Stimulated activated effector memory CD8-positive, alpha-beta T cell treated with anti-CD3 and anti-CD28 coated beads, Interleukin-12 subunit alpha, Interleukin-12 subunit beta, amount 100 ng/mL, for 72 hours (primary cell): ENCODE measurements at regions not wholly inside any gene's neighbourhood (a gene's known extent, or its start where the extent isn't known, plus 50 kb on each side); places are given as distances from the start of the nearest gene placed in this dataset.

ENCODE experiments used
- ATAC-seq: fragments of 150-1000 bp; cut with Tn5 transposase; 2 replicates; pipeline ENCODE4 v1.10.0; 2021
- DNase-seq, 2 donors: peaks; one replicate each; pipeline ENCODE4 v3.0.0; 2021 to 2022; ENCODE audit warnings: low spot score in 2 of 2
- H3K27ac Mint-ChIP-seq: one replicate; pipeline ENCODE4 v1.8.0; 2022; ENCODE audit warnings: mild to moderate bottlenecking, mixed read lengths
- H3K36me3 Mint-ChIP-seq: one replicate; pipeline ENCODE4 v1.8.0; 2022; ENCODE audit warnings: mild to moderate bottlenecking, mixed read lengths
- H3K4me1 Mint-ChIP-seq: one replicate; pipeline ENCODE4 v1.8.0; 2022; ENCODE audit warnings: mixed read lengths
- H3K4me3 Mint-ChIP-seq: one replicate; pipeline ENCODE4 v1.8.0; 2022; ENCODE audit warnings: mild to moderate bottlenecking, mixed read lengths
- H3K9me3 Mint-ChIP-seq: one replicate; pipeline ENCODE4 v1.8.0; 2022; ENCODE audit warnings: mixed read lengths

DNA sequence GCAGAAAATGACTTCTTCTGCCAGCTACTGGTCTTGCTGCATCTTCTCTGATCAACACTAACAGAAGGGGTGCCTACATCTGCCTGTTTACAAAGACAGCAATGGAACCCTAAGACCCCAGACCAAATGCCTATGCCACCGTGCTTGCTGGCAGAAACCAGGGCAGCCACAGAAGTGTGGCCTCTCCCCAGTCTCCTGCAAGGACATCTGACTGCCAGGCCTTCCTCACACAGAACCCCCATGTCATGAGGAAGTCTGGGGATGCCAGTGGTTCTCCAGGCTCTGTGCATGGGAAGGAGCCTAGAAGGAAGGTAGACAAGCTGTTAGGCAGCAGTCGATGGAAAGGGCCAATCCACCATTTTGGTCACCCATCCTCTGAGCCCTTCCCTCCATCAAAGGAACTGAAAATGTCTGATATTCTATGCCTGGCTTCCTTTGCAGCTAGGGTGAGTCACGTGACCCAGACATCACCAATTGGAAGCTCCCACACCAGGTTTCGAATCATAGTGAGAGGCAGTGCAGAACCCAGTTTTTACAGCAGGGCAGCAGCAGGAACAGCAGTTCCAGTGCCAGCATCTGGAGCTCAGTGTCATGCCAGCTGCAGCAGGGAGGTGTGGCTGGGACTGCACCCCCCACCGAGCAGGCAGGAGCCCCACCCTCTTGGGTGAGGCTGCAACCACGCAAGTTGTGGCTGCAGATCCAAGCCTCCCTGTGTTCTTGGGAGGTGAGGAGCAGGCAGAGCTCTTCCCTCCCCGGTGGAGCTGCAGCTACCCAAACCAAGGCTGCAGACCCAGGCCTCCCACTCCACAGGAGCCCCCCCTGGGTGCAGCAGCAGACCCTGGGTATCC lies 123.4 kb downstream of the OLFM1 start:
- Mint-ChIP-seq H3K36me3 (no peaks in the 10 kb centered on the region), H3K4me1 (no peaks in the 10 kb centered on the region), H3K9me3 (no peaks in the 10 kb centered on the region), H3K27ac (no peak overlapping the region), H3K4me3 (no peak overlapping the region)
- DNase-seq (no peak), ATAC-seq (no peak)

- no peaks in the 10 kb centered on the region for H3K4me1 Mint-ChIP-seq
- no peak for ATAC-seq
- DNase-seq, result no peak
- H3K9me3 Mint-ChIP-seq, result no peaks in the 10 kb centered on the region
- no peaks in the 10 kb centered on the region for H3K36me3 Mint-ChIP-seq
- no peak overlapping the region for H3K27ac Mint-ChIP-seq
- H3K4me3 Mint-ChIP-seq, result no peak overlapping the region
These were observed 124.0 kb downstream of the OLFM1 start for GRCh38 chr9:135211524-135211890.

GRCh38 chr9:135212961-135213360 lies 125.5 kb downstream of the OLFM1 start:
- no peaks in the 10 kb centered on the region for H3K4me1 Mint-ChIP-seq
- no peak overlapping the region for H3K27ac Mint-ChIP-seq
- DNase-seq (no peak), ATAC-seq (no peak)
- no peak overlapping the region for H3K4me3 Mint-ChIP-seq
- H3K9me3 Mint-ChIP-seq, result no peaks in the 10 kb centered on the region
- no peaks in the 10 kb centered on the region for H3K36me3 Mint-ChIP-seq

DNA sequence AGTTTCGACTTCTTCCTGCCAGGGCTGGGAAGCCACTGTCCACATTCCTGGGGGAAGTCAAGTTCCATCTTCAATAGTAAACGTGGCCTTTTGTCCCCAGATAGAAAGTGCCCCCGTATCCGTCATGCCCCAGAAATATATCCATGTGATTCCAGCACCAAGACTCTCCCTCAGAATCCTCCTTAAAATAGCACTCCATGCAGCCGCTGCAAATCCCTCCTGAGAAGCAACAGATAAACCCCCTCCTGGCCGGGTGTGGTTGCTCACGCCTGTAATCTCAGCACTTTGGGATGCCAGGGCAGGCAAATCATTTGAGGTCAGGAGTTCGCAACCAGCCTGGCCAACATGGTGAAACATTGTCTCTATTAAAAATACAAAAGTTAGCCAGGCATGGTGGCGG lies 126.1 kb downstream of the OLFM1 start:
- no peaks in the 10 kb centered on the region for H3K9me3 Mint-ChIP-seq
- H3K27ac Mint-ChIP-seq, result no peak overlapping the region
- ATAC-seq (no peak), DNase-seq (no peak)
- no peak overlapping the region for H3K4me3 Mint-ChIP-seq
- H3K4me1 Mint-ChIP-seq, result no peaks in the 10 kb centered on the region
- no peaks in the 10 kb centered on the region for H3K36me3 Mint-ChIP-seq

- no peaks in the 10 kb centered on the region for H3K9me3 Mint-ChIP-seq
- no peak overlapping the region for H3K4me3 Mint-ChIP-seq
- H3K27ac Mint-ChIP-seq, result no peak overlapping the region
- H3K36me3 Mint-ChIP-seq, result no peaks in the 10 kb centered on the region
- DNase-seq (no peak), ATAC-seq (no peak)
- H3K4me1 Mint-ChIP-seq, result no peaks in the 10 kb centered on the region
These were observed 126.7 kb downstream of the OLFM1 start for GRCh38 chr9:135214054-135214640.

DNA sequence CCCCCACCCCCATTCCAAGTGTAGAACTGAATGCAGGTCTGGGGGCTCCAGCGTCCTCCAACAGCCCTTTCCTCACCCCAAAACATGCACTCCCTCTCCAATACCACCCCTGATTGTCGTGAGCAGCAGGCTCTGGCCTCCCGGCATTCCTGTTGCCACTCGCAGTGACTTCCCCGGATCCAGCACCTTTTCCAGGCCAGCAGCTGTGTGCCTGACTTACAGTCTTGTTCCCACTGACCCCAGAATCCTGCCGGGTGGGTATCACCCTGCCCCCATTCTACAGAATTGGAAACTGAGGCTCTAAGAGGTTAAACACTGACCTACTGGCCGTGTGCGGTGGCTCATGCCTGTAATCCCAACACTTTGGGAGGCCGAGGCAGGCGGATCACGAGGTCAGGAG lies 127.2 kb downstream of the OLFM1 start:
- DNase-seq (no peak), ATAC-seq (no peak)
- Mint-ChIP-seq H3K27ac (no peak overlapping the region), H3K9me3 (no peaks in the 10 kb centered on the region), H3K4me1 (no peaks in the 10 kb centered on the region), H3K36me3 (no peaks in the 10 kb centered on the region), H3K4me3 (no peak overlapping the region)

GRCh38 chr9:135215571-135216161 lies 128.2 kb downstream of the OLFM1 start:
- no peak overlapping the region for H3K27ac Mint-ChIP-seq
- no peaks in the 10 kb centered on the region for H3K9me3 Mint-ChIP-seq

DNA sequence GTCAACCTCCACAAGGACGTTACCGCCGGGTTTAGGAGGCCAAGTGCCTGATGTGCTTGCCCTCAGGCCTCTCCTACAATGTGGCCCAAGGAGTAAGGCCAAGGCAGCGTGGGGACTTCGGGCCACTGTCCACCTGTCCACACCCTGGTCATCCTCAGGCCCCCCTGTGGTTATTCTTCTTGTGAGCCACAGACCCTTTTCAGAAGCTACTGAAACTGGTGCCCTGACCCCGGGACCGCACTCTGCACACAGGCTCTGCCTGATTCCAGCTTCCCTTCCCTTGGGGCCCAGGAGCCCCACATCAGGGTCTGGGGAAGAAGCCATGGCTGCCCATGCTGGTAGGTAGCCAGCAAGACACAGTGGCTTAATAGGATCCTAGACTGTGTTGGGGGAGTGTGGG lies 128.8 kb downstream of the OLFM1 start:
- ATAC-seq, result no peak

More at GRCh38 chr9:135215571-135216161, 128.2 kb downstream of the OLFM1 start:
- no peak for ATAC-seq
- no peak for DNase-seq
- Mint-ChIP-seq H3K4me3 (no peak overlapping the region), H3K36me3 (no peaks in the 10 kb centered on the region), H3K4me1 (no peaks in the 10 kb centered on the region)

GRCh38 chr9:135216791-135217441 lies 129.4 kb downstream of the OLFM1 start:
- no peaks in the 10 kb centered on the region for H3K9me3 Mint-ChIP-seq
- ATAC-seq, result no peak
- H3K36me3 Mint-ChIP-seq, result no peaks in the 10 kb centered on the region
- no peak overlapping the region for H3K27ac Mint-ChIP-seq
- no peaks in the 10 kb centered on the region for H3K4me1 Mint-ChIP-seq
- DNase-seq, result no peak
- H3K4me3 Mint-ChIP-seq, result no peak overlapping the region

More for the DNA sequence above, 128.8 kb downstream of the OLFM1 start:
- Mint-ChIP-seq H3K4me1 (no peaks in the 10 kb centered on the region), H3K4me3 (no peak overlapping the region), H3K9me3 (no peaks in the 10 kb centered on the region), H3K36me3 (no peaks in the 10 kb centered on the region), H3K27ac (no peak overlapping the region)
- no peak for DNase-seq

DNA sequence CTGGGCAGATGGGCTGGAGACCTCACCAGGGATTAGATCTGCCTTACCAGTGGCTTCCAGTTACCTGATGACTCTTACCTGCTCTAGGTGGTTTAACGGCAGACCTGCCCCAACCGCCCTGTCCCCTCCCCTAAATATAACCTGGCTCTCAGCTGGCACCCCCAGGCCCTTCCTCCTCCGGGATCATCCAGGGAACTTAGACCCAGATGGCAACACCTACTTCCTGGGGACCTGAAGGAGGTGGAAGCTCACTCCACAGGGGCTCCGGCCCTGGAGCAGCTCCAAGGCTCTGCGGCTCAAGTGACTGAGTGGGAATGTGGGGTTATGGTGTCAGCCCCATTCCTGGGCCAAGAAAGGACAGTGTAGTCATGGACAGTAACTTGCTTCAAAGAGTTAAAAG lies 130.4 kb downstream of the OLFM1 start:
- ATAC-seq (no peak), DNase-seq (no peak)
- Mint-ChIP-seq H3K27ac (no peak overlapping the region), H3K9me3 (no peaks in the 10 kb centered on the region), H3K4me1 (no peaks in the 10 kb centered on the region), H3K4me3 (no peak overlapping the region), H3K36me3 (no peaks in the 10 kb centered on the region)

GRCh38 chr9:135218331-135219225 lies 131.1 kb downstream of the OLFM1 start:
- Mint-ChIP-seq H3K4me1 (no peaks in the 10 kb centered on the region), H3K4me3 (no peak overlapping the region), H3K36me3 (no peaks in the 10 kb centered on the region), H3K27ac (no peak overlapping the region), H3K9me3 (no peaks in the 10 kb centered on the region)
- DNase-seq (no peak), ATAC-seq (no peak)

DNA sequence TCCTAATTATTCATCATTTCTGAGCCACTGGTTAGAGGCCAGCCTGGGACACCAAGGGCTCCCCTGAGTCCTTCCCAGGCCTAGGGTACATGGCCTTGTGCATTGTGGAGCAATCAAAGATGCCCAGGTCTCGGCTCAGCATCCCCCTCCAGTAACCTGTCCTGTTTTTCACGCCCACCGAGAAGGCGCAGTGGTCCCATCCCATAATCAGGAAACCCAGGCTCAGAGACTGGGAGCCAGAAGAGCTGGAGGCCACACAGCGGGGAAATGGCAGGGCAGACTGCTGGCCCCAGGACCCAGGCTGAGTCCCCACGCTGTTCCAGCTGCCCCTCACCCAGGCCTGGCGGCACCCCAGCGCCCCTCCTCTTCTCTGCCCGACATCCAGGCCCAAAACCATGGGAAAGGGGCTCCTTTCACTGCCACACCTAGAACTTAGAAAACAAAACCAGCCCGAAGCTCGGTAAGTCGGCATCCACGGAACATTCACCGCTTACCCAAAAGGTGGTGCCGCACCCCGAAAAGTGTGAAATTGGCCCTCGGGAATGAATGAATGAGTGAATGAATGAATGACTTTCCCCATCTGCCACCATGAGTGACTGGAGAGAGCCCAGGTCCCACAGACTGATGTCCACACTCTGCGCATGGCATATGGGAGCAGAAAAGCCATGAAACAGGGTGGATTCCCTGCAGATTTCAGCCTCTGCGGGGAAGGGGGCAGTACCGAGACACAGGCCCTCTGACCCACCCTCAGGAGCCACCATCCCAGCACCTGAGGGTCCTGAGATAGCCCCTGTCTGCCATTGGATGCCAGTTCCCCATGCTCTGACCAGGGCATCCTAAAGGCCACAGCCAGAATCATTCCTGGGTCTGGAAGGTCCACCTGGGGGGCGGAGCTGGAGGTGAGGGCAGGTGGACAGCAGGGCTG lies 132.5 kb downstream of the OLFM1 start:
- no peak for ATAC-seq
- no peak overlapping the region for H3K4me3 Mint-ChIP-seq
- H3K9me3 Mint-ChIP-seq, result no peaks in the 10 kb centered on the region
- DNase-seq, result no peak
- no peaks in the 10 kb centered on the region for H3K4me1 Mint-ChIP-seq
- H3K27ac Mint-ChIP-seq, result no peak overlapping the region
- H3K36me3 Mint-ChIP-seq, result no peaks in the 10 kb centered on the region

DNA sequence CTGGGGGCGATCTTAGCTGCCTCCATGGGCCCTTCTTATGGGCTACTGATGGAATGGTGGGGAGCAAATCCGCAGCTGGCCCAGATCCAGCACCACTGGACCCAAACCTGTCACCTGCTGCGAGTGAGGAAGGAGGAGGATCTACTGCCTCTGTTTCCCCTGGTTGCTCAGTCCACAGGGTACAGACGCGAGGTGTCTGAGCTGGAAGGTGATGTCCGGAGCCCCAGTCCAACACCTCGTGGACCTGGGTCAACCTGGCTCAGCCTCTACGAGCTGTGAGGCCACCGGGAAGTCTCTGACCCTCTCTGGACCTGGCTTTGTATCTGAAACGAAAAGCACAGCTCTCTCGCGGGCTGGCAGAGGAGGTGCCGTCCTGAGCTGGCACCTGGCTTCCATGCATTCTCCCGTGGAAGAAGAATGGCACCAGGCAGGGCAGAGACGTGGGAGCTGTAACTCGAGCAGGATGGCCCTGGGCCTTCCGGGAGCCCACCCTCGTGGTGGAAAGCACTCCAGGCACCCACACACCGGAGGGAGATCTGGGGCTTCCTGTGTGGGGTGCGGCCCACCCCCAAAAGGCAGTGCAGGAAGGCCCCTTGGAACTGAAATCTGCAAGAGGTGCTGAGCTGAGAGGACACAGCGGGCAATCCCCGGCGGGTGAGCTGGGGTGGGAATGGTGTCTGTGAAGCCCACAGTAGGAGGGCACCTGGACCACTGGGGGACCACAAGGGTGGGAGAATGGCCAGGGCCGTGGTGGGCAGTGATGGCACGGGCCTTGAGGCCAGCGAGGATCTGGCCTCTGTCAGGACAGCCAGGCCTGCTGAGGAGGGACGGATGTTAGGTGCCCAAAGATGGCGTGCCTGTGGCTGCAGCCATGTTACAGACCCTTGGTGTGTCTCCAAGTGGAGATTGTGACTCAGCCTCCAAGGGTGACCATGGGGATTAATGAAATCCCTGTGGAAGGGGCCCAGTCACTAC lies 133.4 kb downstream of the OLFM1 start:
- H3K4me1 Mint-ChIP-seq, result no peaks in the 10 kb centered on the region
- H3K27ac Mint-ChIP-seq, result no peak overlapping the region
- H3K9me3 Mint-ChIP-seq, result no peaks in the 10 kb centered on the region
- H3K4me3 Mint-ChIP-seq, result no peak overlapping the region
- DNase-seq (no peak), ATAC-seq (no peak)
- no peaks in the 10 kb centered on the region for H3K36me3 Mint-ChIP-seq
